GM23248 (cell line): ENCODE measurements at regions not wholly inside any gene's neighbourhood (a gene's known extent, or its start where the extent isn't known, plus 50 kb on each side); places are given as distances from the start of the nearest gene placed in this dataset.

Source experiments
- DNase-seq: peaks from one replicate; pipeline ENCODE4 v3.0.0-alpha.2; 2015
- H2AFZ ChIP-seq: fragments of 200-600 bp; sonication (generic); 2 replicates; pipeline ENCODE4 v1.6.1; 2016; ENCODE audit warnings: antibody characterized with exemption
- H3F3A ChIP-seq: fragments of 200-600 bp; sonication (generic); 2 replicates; pipeline ENCODE4 v1.6.1; 2016; ENCODE audit warnings: mild to moderate bottlenecking, antibody characterized with exemption, mixed run types; ENCODE audit not compliant: insufficient read depth
- H3K27ac ChIP-seq: fragments of 200-600 bp; sonication (generic); 2 replicates; pipeline ENCODE4 v1.5.1; 2016; ENCODE audit warnings: mild to moderate bottlenecking
- H3K27me3 ChIP-seq: fragments of 200-600 bp; sonication (generic); replicated peaks from 2 replicates; pipeline ENCODE4 v1.6.1; 2016; ENCODE audit warnings: mild to moderate bottlenecking; ENCODE audit not compliant: insufficient read depth
- H3K36me3 ChIP-seq: fragments of 200-600 bp; sonication (generic); 2 replicates; pipeline ENCODE4 v1.6.1; 2016; ENCODE audit warnings: low read depth, mild to moderate bottlenecking
- H3K4me1 ChIP-seq: fragments of 200-600 bp; sonication (generic); 2 replicates; pipeline ENCODE4 v1.6.1; 2016; ENCODE audit warnings: mild to moderate bottlenecking; ENCODE audit not compliant: insufficient read depth
- H3K4me2 ChIP-seq: fragments of 200-600 bp; sonication (generic); one replicate; pipeline ENCODE4 v1.6.1; 2016; ENCODE audit warnings: mild to moderate bottlenecking; ENCODE audit not compliant: unreplicated experiment
- H3K4me3 ChIP-seq: fragments of 200-600 bp; sonication (generic); 2 replicates; pipeline ENCODE4 v1.5.1; 2016; ENCODE audit warnings: mild to moderate bottlenecking
- H3K79me2 ChIP-seq: fragments of 200-600 bp; sonication (generic); 2 replicates; pipeline ENCODE4 v1.6.1; 2016; ENCODE audit warnings: mild to moderate bottlenecking; ENCODE audit not compliant: insufficient read depth
- H3K9ac ChIP-seq: fragments of 200-600 bp; sonication (generic); 2 replicates; pipeline ENCODE4 v1.6.1; 2016; ENCODE audit warnings: mild to moderate bottlenecking
- H3K9me2 ChIP-seq: fragments of 200-600 bp; sonication (generic); 2 replicates; pipeline ENCODE4 v1.6.1; 2016; ENCODE audit warnings: mixed run types, mild to moderate bottlenecking, moderate library complexity; ENCODE audit not compliant: insufficient read depth
- H3K9me3 ChIP-seq: fragments of 200-600 bp; sonication (generic); one replicate; pipeline ENCODE4 v1.6.1; 2017; ENCODE audit warnings: low read depth
- H4K20me1 ChIP-seq: fragments of 200-600 bp; sonication (generic); 2 replicates; pipeline ENCODE4 v1.6.0; 2016; ENCODE audit not compliant: insufficient read depth
- EZH2 ChIP-seq: fragments of 200-600 bp; sonication (generic); IDR thresholded peaks from 2 replicates; pipeline ENCODE4 v1.6.1; 2018; ENCODE audit warnings: antibody characterized with exemption, mild to moderate bottlenecking; ENCODE audit not compliant: insufficient read depth, poor library complexity, severe bottlenecking
- EZH2phosphoT487 ChIP-seq: fragments of 200-600 bp; sonication (generic); IDR thresholded peaks from 2 replicates; pipeline ENCODE4 v1.6.1; 2018; ENCODE audit warnings: antibody characterized with exemption, moderate library complexity, mild to moderate bottlenecking, low read depth; ENCODE audit not compliant: insufficient read depth
- WGBS, 2 experiments: methylation state at CpG; one replicate each; pipeline ENCODE4 v1.1.6; 2015 to 2017; ENCODE audit warnings: low lambda C conversion rate in 2 of 2, low coverage in 1 of 2; ENCODE audit errors: missing lambda C conversion rate in 2 of 2; 5-methylcytosine and 5-hydroxymethylcytosine counted together
- in situ Hi-C: fragments of 300-500 bp; cut with MboI; formaldehyde crosslinking; loops from 2 replicates; pipeline ENCODE4 v1.15.0; 2020

DNA sequence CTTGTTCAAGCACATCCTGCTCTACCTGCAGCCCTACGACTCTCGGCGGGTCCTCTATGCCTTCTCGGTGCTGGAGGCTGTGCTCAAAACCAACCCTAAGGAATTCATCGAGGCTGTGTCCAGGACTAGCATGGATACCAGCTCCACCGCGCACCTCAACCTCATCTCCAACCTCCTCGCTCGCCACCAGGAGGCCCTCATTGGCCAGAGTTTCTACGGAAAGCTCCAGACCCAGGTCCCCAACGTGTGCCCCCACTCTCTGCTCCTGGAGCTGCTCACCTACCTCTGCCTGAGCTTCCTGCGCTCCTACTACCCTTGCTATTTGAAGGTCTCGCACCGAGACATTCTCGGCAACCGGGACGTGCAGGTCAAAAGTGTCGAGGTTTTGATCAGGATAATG lies 74.3 kb upstream of the MORC3 start:
- no peak for TF ChIP-seq EZH2phosphoT487
- no peak overlapping the region for H3K4me2 ChIP-seq
- H2AFZ ChIP-seq: no peak overlapping the region
- no peak for DNase-seq
- 96 to 97% methylated on average over 18 of the region's 18 CpGs for WGBS, 2 experiments
- H4K20me1 ChIP-seq: no peaks in the 10 kb centered on the region
- no peaks in the 10 kb centered on the region for H3K27me3 ChIP-seq
- H3K9me2 ChIP-seq: no peaks in the 10 kb centered on the region
- H3K9ac ChIP-seq: no peak overlapping the region
- no peaks in the 10 kb centered on the region for H3K79me2 ChIP-seq
- no peaks in the 10 kb centered on the region for H3F3A ChIP-seq
- no peak overlapping the region for H3K4me3 ChIP-seq
- H3K27ac ChIP-seq: no peak overlapping the region
- H3K4me1 ChIP-seq: no peaks in the 10 kb centered on the region
- no peaks in the 10 kb centered on the region for H3K9me3 ChIP-seq
- in situ Hi-C loops: no loop called here
- H3K36me3 ChIP-seq: peaks cover 8% of the 10 kb centered on the region; the same call in 1 of the 2 replicates

DNA sequence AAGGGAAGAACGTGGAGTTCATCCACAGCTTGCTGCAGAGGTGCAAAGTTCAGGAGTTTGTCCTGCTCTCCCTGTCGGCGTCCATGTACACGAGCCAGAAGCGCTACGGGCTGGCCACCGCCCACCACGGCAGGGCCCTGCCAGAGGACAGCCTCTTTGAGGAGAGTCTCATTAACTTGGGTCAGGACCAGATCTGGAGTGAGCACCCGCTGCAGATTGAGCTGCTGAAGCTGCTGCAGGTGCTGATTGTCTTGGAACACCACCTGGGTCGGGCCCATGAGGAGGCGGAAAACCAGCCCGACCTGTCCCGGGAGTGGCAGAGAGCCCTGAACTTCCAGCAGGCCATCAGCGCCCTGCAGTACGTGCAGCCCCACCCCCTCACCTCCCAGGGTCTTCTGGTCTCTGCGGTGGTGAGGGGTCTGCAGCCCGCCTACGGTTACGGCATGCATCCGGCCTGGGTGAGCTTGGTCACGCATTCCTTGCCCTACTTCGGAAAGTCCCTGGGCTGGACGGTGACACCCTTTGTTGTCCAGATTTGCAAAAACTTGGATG lies 73.8 kb upstream of the MORC3 start:
- TF ChIP-seq EZH2phosphoT487 (no peak), EZH2 (no peak)
- Histone ChIP-seq H3K4me1 (no peaks in the 10 kb centered on the region), H3K36me3 (peaks cover 11% of the 10 kb centered on the region; the same call in 1 of the 2 replicates), H3K27me3 (no peaks in the 10 kb centered on the region), H3K79me2 (no peaks in the 10 kb centered on the region), H3K9ac (no peak overlapping the region), H3K9me2 (no peaks in the 10 kb centered on the region), H4K20me1 (no peaks in the 10 kb centered on the region), H3K4me3 (no peak overlapping the region), H3K27ac (no peak overlapping the region), H3F3A (no peaks in the 10 kb centered on the region), H3K9me3 (no peaks in the 10 kb centered on the region), H2AFZ (no peak overlapping the region), H3K4me2 (no peak overlapping the region)
- DNase-seq: no peak
- in situ Hi-C loops: no loop called here
- 92% methylated on average over 23 of the region's 23 CpGs for WGBS, 2 experiments

DNA sequence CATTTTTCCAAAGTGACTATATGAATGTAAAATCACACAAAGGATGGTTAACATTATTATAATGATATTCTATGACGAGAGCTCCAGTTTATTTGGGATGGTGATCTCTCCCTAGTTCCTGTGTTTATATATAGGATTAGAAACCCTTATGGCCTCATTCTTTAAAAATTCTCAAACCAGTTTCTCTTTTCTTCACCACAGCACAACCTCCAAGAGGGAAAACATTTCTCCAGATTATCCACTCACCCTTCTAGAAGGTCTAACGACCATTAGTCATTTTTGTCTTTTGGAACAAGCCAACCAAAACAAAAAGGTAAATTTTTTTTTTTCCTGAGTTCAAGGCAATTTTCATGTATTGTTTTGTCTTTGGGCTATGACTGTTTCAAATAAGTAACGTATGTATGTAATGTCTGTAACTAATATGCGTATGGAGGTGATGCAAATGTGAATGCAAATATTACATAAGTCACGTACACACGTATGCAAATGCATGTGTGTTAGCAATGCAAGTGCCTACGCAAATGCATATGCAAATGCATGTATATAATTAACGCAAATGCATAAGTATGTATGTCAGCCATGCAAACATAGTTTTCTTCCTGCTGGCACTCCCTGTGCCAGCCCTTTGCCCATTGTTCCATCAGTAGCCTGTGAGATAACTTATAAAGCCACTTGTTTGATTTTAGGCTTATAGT lies 72.5 kb upstream of the MORC3 start:
- no peaks in the 10 kb centered on the region for H3K9me2 ChIP-seq
- H3K27me3 ChIP-seq: no peaks in the 10 kb centered on the region
- H3K36me3 ChIP-seq: peaks cover 14% of the 10 kb centered on the region; the same call in 1 of the 2 replicates
- H3K9me3 ChIP-seq: no peaks in the 10 kb centered on the region
- 94 to 96% methylated on average over 8 of the region's 8 CpGs for WGBS, 2 experiments
- H4K20me1 ChIP-seq: no peaks in the 10 kb centered on the region
- no peaks in the 10 kb centered on the region for H3K4me1 ChIP-seq
- TF ChIP-seq EZH2: no peak
- no peak for TF ChIP-seq EZH2phosphoT487
- no peak overlapping the region for H3K27ac ChIP-seq
- no peak overlapping the region for H3K4me2 ChIP-seq
- no peaks in the 10 kb centered on the region for H3K79me2 ChIP-seq
- H3K4me3 ChIP-seq: no peak overlapping the region
- no peak for DNase-seq
- H3F3A ChIP-seq: no peaks in the 10 kb centered on the region
- in situ Hi-C loops: no loop called here
- H2AFZ ChIP-seq: no peak overlapping the region
- no peak overlapping the region for H3K9ac ChIP-seq

DNA sequence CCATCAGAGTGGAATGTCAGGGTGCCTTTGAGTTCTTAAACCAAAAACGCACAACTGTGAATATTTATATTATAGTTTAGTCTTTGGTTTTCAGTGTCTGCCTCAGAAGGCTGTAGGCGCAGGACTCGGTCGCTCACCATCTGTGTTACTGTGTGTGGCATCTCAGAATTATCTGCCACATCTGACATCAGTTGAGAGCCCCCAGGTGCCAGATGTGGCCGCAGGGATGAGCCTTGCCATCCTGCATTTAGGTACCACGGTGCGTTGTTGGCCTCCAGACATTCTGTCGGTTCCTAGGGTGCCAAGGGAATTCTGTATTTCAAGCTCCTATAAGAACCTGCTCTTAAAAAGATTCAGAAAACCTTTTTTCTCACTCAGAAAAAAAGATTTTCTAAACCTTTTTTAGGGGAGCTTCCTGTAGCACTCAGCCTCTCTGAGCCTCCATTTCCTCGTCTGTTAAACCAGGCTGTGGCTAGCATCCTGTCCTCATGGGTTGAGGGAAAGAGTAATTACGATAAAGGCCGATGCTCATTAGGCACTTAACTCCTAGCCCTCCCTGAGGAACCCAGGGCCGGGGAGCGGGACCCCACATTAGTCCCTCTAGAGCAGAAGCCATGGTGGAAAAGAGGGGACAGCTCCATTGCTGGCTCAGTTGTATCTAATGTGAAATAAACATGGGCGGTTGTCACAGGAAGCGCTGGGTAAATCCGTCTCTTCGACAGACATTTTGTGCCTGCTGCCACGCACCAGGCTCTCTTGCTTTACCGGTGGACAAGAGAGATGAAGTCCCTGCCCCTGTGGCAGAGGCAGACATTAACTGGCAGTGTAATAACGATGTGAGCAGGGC lies 70.2 kb upstream of the MORC3 start:
- H3K27me3 ChIP-seq: no peaks in the 10 kb centered on the region
- in situ Hi-C loops: no loop called here
- no peak overlapping the region for H3K9ac ChIP-seq
- H3K79me2 ChIP-seq: no peaks in the 10 kb centered on the region
- peaks cover 14% of the 10 kb centered on the region; the same call in 1 of the 2 replicates for H3K36me3 ChIP-seq
- no peaks in the 10 kb centered on the region for H3F3A ChIP-seq
- no peak overlapping the region for H3K27ac ChIP-seq
- no peak overlapping the region for H3K4me3 ChIP-seq
- 92 to 95% methylated on average over 20 of the region's 20 CpGs for WGBS, 2 experiments
- H2AFZ ChIP-seq: no peak overlapping the region
- H4K20me1 ChIP-seq: no peaks in the 10 kb centered on the region
- no peak overlapping the region for H3K4me2 ChIP-seq
- DNase-seq: no peak
- no peaks in the 10 kb centered on the region for H3K4me1 ChIP-seq
- no peaks in the 10 kb centered on the region for H3K9me2 ChIP-seq
- H3K9me3 ChIP-seq: no peaks in the 10 kb centered on the region
- no peak for TF ChIP-seq EZH2
- TF ChIP-seq EZH2phosphoT487: no peak
